ENCODE measurements at regions not wholly inside any gene's neighbourhood (a gene's known extent, or its start where the extent isn't known, plus 50 kb on each side); places are given as distances from the start of the nearest gene placed in this dataset.
"Not testable (repeated sequence)": the region's sequence is repeated elsewhere in the genome, so short reads cannot be mapped to it uniquely, and the experiment has no call there.

DNA sequence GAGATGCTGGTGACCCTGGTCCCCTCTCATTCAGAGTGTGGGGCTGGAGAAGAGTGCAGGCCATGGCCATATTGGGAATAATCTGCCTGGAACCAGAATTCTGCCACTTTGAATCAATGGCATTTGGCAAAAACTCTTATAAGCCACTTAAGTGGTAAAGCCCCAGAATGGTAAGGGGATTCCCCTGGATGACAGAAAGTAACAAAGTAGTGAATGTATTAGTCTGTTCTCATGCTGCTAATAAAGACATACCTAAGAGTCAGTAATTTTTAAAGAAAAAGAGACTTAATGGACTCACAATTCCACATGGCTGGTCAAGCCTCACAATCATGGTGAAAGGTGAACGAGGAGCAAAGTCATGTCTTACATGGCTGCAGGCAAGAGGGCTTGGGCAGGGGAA, 248.6 kb downstream of the SH2D4B start:
- H3K4me3 ChIP-seq (ENCODE audit: low read depth in 1 of 2, low read length in 2 of 2): no peak overlapping the region
- H3K27ac ChIP-seq (ENCODE audit: low read length): no peak overlapping the region
- H3K4me1 ChIP-seq (ENCODE audit: control insufficient read depth in 1 of 2, insufficient read depth in 2 of 2, low read length in 2 of 2): no peaks in the 10 kb centered on the region
- H3K27me3 ChIP-seq (ENCODE audit: low read depth, low read length): no peaks in the 10 kb centered on the region
- H3K36me3 ChIP-seq (ENCODE audit: control insufficient read depth in 1 of 2, insufficient read depth in 2 of 2, low read length in 2 of 2): no peaks in the 10 kb centered on the region
- no peaks in the 10 kb centered on the region for H3K9me3 ChIP-seq (ENCODE audit: control insufficient read depth in 1 of 2, low read length in 2 of 2)

GRCh38 chr10:80787952-80788351, 250.2 kb downstream of the SH2D4B start:
- H3K9me3 ChIP-seq (ENCODE audit: control insufficient read depth in 1 of 2, low read length in 2 of 2): no peaks in the 10 kb centered on the region
- no peaks in the 10 kb centered on the region for H3K27me3 ChIP-seq (ENCODE audit: low read depth, low read length)
- H3K27ac ChIP-seq (ENCODE audit: low read length): no peak overlapping the region
- no peaks in the 10 kb centered on the region for H3K36me3 ChIP-seq (ENCODE audit: control insufficient read depth in 1 of 2, insufficient read depth in 2 of 2, low read length in 2 of 2)
- no peak overlapping the region for H3K4me3 ChIP-seq (ENCODE audit: low read depth in 1 of 2, low read length in 2 of 2)
- no peaks in the 10 kb centered on the region for H3K4me1 ChIP-seq (ENCODE audit: control insufficient read depth in 1 of 2, insufficient read depth in 2 of 2, low read length in 2 of 2)

- H3K27me3 ChIP-seq (ENCODE audit: low read depth, low read length): no peaks in the 10 kb centered on the region
- no peaks in the 10 kb centered on the region for H3K9me3 ChIP-seq (ENCODE audit: control insufficient read depth in 1 of 2, low read length in 2 of 2)
- no peak overlapping the region for H3K4me3 ChIP-seq (ENCODE audit: low read depth in 1 of 2, low read length in 2 of 2)
- H3K36me3 ChIP-seq (ENCODE audit: control insufficient read depth in 1 of 2, insufficient read depth in 2 of 2, low read length in 2 of 2): no peaks in the 10 kb centered on the region
- H3K27ac ChIP-seq (ENCODE audit: low read length): no peak overlapping the region
- H3K4me1 ChIP-seq (ENCODE audit: control insufficient read depth in 1 of 2, insufficient read depth in 2 of 2, low read length in 2 of 2): no peaks in the 10 kb centered on the region
These were observed 257.3 kb downstream of the SH2D4B start for GRCh38 chr10:80794994-80795393.

DNA sequence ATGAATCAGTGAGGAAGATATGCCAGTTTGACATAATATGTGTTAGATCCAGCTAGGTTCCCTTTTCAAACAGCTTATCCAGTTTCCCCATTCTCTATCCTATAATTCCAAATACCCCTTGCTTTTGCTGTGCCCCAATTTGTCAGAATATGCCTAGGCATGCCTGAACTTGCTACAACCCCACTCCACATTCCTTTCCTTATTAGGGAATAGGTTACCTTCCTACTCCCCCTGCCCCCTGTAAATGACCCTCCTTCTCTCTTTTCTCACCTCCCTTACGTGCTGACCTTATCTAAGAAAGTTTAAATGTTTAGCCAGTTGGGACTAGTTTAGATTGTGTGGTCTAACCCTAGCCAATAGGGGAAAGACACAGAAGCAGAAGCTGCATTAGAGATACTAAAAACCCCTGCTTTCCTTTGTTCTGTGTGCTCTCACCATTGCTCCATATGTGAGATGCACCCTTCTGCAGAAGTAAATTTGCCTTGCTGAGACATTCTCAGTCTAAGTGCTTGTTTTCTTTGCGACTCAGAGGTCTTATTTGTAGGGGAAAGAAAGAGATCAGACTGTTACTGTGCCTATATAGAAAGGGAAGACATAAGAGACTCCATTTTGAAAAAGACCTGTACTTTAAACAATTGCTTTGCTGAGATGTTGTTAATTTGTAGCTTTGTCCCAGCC, 267.8 kb downstream of the SH2D4B start:
- Histone ChIP-seq H3K27me3 (ENCODE audit: low read depth, low read length) (no peaks in the 10 kb centered on the region), H3K9me3 (ENCODE audit: control insufficient read depth in 1 of 2, low read length in 2 of 2) (peaks cover 0 to 14% of the 10 kb centered on the region in 2 donors), H3K4me1 (ENCODE audit: control insufficient read depth in 1 of 2, insufficient read depth in 2 of 2, low read length in 2 of 2) (no peaks in the 10 kb centered on the region), H3K27ac (ENCODE audit: low read length) (no peak overlapping the region), H3K36me3 (ENCODE audit: control insufficient read depth in 1 of 2, insufficient read depth in 2 of 2, low read length in 2 of 2) (no peaks in the 10 kb centered on the region), H3K4me3 (ENCODE audit: low read depth in 1 of 2, low read length in 2 of 2) (peak overlapping the region in 1 of 2 donors; percentile 16)

GRCh38 chr10:80814147-80814652, 276.5 kb downstream of the SH2D4B start:
- Histone ChIP-seq H3K9me3 (ENCODE audit: control insufficient read depth in 1 of 2, low read length in 2 of 2) (peaks cover 0 to 2% of the 10 kb centered on the region in 2 donors), H3K4me3 (ENCODE audit: low read depth in 1 of 2, low read length in 2 of 2) (no peak overlapping the region), H3K36me3 (ENCODE audit: control insufficient read depth in 1 of 2, insufficient read depth in 2 of 2, low read length in 2 of 2) (no peaks in the 10 kb centered on the region), H3K27me3 (ENCODE audit: low read depth, low read length) (no peaks in the 10 kb centered on the region), H3K27ac (ENCODE audit: low read length) (no peak overlapping the region), H3K4me1 (ENCODE audit: control insufficient read depth in 1 of 2, insufficient read depth in 2 of 2, low read length in 2 of 2) (no peaks in the 10 kb centered on the region)

DNA sequence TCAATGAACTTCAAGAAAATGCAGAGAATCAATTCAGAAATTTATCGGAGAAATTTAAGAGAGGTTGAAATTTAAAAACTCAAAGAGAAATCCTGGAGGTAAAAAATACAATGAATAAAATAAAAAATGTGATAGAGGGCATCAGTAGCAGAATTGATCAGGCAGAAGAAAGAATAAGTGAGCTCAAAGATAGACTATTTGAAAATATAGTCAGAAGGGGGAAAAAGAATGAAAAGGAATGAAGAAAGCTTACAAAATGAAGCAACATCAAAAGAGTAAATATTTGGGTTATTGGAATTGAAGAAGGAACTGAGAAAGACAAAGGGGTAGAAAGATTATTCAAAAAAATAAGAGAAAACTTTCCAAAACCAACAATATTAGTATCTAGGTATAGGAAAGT, 291.4 kb downstream of the SH2D4B start:
- H3K9me3 ChIP-seq (ENCODE audit: control insufficient read depth in 1 of 2, low read length in 2 of 2): peaks cover 0 to 22% of the 10 kb centered on the region in 2 donors
- no peak overlapping the region for H3K4me3 ChIP-seq (ENCODE audit: low read depth in 1 of 2, low read length in 2 of 2)
- H3K36me3 ChIP-seq (ENCODE audit: control insufficient read depth in 1 of 2, insufficient read depth in 2 of 2, low read length in 2 of 2): no peaks in the 10 kb centered on the region
- H3K4me1 ChIP-seq (ENCODE audit: control insufficient read depth in 1 of 2, insufficient read depth in 2 of 2, low read length in 2 of 2): no peaks in the 10 kb centered on the region
- no peak overlapping the region for H3K27ac ChIP-seq (ENCODE audit: low read length)
- H3K27me3 ChIP-seq (ENCODE audit: low read depth, low read length): no peaks in the 10 kb centered on the region

GRCh38 chr10:80829562-80829961, 291.9 kb downstream of the SH2D4B start:
- Histone ChIP-seq H3K36me3 (ENCODE audit: control insufficient read depth in 1 of 2, insufficient read depth in 2 of 2, low read length in 2 of 2) (no peaks in the 10 kb centered on the region), H3K4me1 (ENCODE audit: control insufficient read depth in 1 of 2, insufficient read depth in 2 of 2, low read length in 2 of 2) (no peaks in the 10 kb centered on the region), H3K27ac (ENCODE audit: low read length) (no peak overlapping the region), H3K27me3 (ENCODE audit: low read depth, low read length) (no peaks in the 10 kb centered on the region), H3K4me3 (ENCODE audit: low read depth in 1 of 2, low read length in 2 of 2) (no peak overlapping the region), H3K9me3 (ENCODE audit: control insufficient read depth in 1 of 2, low read length in 2 of 2) (peaks cover 0 to 23% of the 10 kb centered on the region in 2 donors)

DNA sequence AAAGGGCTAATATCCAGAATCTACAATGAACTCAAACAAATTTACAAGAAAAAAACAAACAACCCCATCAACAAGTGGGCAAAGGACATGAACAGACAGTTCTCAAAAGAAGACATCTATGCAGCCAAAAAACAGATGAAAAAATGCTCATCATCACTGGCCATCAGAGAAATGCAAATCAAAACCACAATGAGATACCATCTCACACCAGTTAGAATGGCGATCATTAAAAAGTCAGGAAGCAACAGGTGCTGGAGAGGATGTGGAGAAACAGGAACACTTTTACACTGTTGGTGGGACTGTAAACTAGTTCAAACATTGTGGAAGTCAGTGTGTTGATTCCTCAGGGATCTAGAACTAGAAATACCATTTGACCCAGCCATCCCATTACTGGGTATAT, 295.0 kb downstream of the SH2D4B start:
- not testable (repeated sequence) for H3K4me3 ChIP-seq (ENCODE audit: low read depth in 1 of 2, low read length in 2 of 2); H3K27me3 ChIP-seq (ENCODE audit: low read depth, low read length); H3K36me3 ChIP-seq (ENCODE audit: control insufficient read depth in 1 of 2, insufficient read depth in 2 of 2, low read length in 2 of 2); H3K4me1 ChIP-seq (ENCODE audit: control insufficient read depth in 1 of 2, insufficient read depth in 2 of 2, low read length in 2 of 2); H3K27ac ChIP-seq (ENCODE audit: low read length)
- peaks cover 0 to 24% of the 10 kb centered on the region in 2 donors for H3K9me3 ChIP-seq (ENCODE audit: control insufficient read depth in 1 of 2, low read length in 2 of 2)

DNA sequence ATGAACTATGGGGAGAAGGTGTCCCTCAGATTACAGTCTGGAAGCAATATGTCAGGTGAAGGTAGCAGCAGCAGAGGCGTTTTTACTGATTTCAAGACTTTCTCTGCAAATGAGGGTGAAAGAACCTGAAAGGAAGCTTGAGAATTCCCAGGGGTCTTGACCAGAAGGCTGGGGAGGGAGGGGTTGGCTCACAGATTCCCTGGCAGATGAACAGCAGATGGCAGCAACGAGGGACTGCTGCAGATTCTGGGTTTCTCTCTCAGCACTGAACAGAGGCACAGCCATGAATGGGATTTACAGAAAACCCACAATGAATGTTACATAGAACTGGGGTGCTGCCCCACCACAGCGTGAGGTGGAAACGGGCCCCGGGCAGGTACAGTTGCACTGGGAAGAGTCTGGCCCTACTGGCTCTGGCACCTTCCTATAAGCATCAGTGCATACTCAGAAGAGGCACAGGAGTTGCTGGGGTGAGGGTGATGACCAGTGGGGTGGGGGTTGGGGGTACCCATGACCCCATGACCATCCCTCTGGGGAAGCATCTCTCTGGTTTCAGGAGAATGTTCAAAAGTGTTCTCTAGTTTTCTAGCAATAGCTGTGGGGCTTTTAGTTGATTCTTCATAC, 317.8 kb downstream of the SH2D4B start:
- Histone ChIP-seq H3K4me1 (ENCODE audit: control insufficient read depth in 1 of 2, insufficient read depth in 2 of 2, low read length in 2 of 2) (no peaks in the 10 kb centered on the region), H3K27ac (ENCODE audit: low read length) (no peak overlapping the region), H3K4me3 (ENCODE audit: low read depth in 1 of 2, low read length in 2 of 2) (no peak overlapping the region), H3K27me3 (ENCODE audit: low read depth, low read length) (no peaks in the 10 kb centered on the region), H3K36me3 (ENCODE audit: control insufficient read depth in 1 of 2, insufficient read depth in 2 of 2, low read length in 2 of 2) (no peaks in the 10 kb centered on the region), H3K9me3 (ENCODE audit: control insufficient read depth in 1 of 2, low read length in 2 of 2) (no peaks in the 10 kb centered on the region)

GRCh38 chr10:80856186-80856585, 318.5 kb downstream of the SH2D4B start:
- H3K4me3 ChIP-seq (ENCODE audit: low read depth in 1 of 2, low read length in 2 of 2): no peak overlapping the region
- H3K4me1 ChIP-seq (ENCODE audit: control insufficient read depth in 1 of 2, insufficient read depth in 2 of 2, low read length in 2 of 2): no peaks in the 10 kb centered on the region
- no peaks in the 10 kb centered on the region for H3K36me3 ChIP-seq (ENCODE audit: control insufficient read depth in 1 of 2, insufficient read depth in 2 of 2, low read length in 2 of 2)
- no peak overlapping the region for H3K27ac ChIP-seq (ENCODE audit: low read length)
- H3K27me3 ChIP-seq (ENCODE audit: low read depth, low read length): no peaks in the 10 kb centered on the region
- H3K9me3 ChIP-seq (ENCODE audit: control insufficient read depth in 1 of 2, low read length in 2 of 2): no peaks in the 10 kb centered on the region

GRCh38 chr10:80859279-80859678, 321.6 kb downstream of the SH2D4B start:
- H3K9me3 ChIP-seq (ENCODE audit: control insufficient read depth in 1 of 2, low read length in 2 of 2); H3K27me3 ChIP-seq (ENCODE audit: low read depth, low read length); H3K27ac ChIP-seq (ENCODE audit: low read length); H3K4me1 ChIP-seq (ENCODE audit: control insufficient read depth in 1 of 2, insufficient read depth in 2 of 2, low read length in 2 of 2); H3K36me3 ChIP-seq (ENCODE audit: control insufficient read depth in 1 of 2, insufficient read depth in 2 of 2, low read length in 2 of 2); H3K4me3 ChIP-seq (ENCODE audit: low read depth in 1 of 2, low read length in 2 of 2): not testable (repeated sequence)

DNA sequence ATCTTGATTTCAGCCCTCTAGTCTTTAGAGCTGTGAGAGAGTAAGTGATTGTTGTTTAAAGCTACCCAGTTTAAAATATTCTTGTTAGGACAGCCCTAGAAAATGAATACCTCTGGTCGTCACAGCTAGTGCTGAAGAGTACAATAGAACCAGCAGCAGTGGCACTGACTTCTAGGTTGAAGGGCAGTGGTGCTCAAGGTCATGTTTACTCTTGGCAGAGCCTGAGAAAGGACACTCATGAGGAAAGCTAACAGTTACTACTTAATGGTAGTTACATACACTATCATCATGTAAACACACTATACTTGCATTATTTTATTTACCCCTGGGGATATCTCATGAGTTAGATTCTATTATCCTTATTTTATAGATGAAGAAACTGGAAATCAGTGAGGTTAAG, 323.0 kb downstream of the SH2D4B start:
- Histone ChIP-seq H3K4me3 (ENCODE audit: low read depth in 1 of 2, low read length in 2 of 2) (no peak overlapping the region), H3K4me1 (ENCODE audit: control insufficient read depth in 1 of 2, insufficient read depth in 2 of 2, low read length in 2 of 2) (no peaks in the 10 kb centered on the region), H3K9me3 (ENCODE audit: control insufficient read depth in 1 of 2, low read length in 2 of 2) (no peaks in the 10 kb centered on the region), H3K27ac (ENCODE audit: low read length) (no peak overlapping the region), H3K36me3 (ENCODE audit: control insufficient read depth in 1 of 2, insufficient read depth in 2 of 2, low read length in 2 of 2) (no peaks in the 10 kb centered on the region), H3K27me3 (ENCODE audit: low read depth, low read length) (no peaks in the 10 kb centered on the region)

All from muscle layer of duodenum (tissue), 2 donors.